ENCODE measurements at regions not wholly inside any gene's neighbourhood (a gene's known extent, or its start where the extent isn't known, plus 50 kb on each side); places are given as distances from the start of the nearest gene placed in this dataset.

DNA sequence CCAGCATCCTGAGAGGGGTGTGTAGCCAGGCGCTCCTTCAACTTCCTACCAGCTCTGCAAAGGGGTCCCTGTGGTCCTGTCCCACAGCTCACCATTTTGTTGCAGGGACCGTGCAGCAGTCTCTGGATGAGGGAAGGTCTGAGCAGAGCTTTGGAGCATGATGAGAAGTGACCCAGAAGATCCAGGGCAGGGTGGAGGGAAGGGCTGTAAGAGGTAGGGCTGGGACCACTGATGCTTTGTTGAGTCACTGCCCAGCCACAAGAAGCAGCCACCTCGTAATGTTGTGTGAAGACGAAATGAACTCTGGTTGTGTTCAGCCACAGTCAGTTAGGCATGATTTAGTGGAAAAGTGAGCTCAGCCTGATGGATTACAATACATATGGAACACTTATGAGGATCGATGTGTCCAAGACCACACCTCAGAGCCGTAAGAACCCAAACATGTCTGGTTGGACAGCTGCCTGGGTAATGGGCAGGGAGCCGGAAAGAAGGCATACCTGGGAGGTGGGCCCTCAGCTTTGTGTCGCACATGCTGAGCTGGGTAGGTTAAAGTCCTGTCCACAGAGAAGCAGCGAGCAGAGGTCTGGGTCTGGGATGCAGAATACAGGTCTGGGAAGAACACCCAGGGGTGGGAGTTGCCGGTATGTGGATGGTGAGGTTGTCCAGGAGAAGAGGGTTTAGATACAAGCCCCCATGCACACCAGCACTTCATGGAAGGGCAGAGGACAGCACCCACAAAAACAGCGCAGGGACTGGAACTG lies 250.1 kb downstream of the GADD45G start:
- TF ChIP-seq, protein P1, sequence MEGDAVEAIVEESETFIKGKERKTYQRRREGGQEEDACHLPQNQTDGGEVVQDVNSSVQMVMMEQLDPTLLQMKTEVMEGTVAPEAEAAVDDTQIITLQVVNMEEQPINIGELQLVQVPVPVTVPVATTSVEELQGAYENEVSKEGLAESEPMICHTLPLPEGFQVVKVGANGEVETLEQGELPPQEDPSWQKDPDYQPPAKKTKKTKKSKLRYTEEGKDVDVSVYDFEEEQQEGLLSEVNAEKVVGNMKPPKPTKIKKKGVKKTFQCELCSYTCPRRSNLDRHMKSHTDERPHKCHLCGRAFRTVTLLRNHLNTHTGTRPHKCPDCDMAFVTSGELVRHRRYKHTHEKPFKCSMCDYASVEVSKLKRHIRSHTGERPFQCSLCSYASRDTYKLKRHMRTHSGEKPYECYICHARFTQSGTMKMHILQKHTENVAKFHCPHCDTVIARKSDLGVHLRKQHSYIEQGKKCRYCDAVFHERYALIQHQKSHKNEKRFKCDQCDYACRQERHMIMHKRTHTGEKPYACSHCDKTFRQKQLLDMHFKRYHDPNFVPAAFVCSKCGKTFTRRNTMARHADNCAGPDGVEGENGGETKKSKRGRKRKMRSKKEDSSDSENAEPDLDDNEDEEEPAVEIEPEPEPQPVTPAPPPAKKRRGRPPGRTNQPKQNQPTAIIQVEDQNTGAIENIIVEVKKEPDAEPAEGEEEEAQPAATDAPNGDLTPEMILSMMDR (IDR thresholded peaks at IDR 0.05; ENCODE audit: low read depth, low read length), result no peak
- no peak for TF ChIP-seq MYC (IDR thresholded peaks at IDR 0.05; ENCODE audit: low read depth, low read length)
- no peak for TF ChIP-seq MAX (IDR thresholded peaks at IDR 0.05; ENCODE audit: low read depth, low read length)
